Right renal pelvis (tissue), 4 donors: ENCODE measurements at regions not wholly inside any gene's neighbourhood (a gene's known extent, or its start where the extent isn't known, plus 50 kb on each side); places are given as distances from the start of the nearest gene placed in this dataset.
"Not testable (repeated sequence)": the region's sequence is repeated elsewhere in the genome, so short reads cannot be mapped to it uniquely, and the experiment has no call there.

Experiments used
- DNase-seq, 4 donors: peaks; one replicate each; pipeline ENCODE4 v3.0.0-alpha.2; 2013; ENCODE audit warnings: low read depth in 4 of 4, low spot score in 3 of 4, missing footprints in 1 of 4

DNA sequence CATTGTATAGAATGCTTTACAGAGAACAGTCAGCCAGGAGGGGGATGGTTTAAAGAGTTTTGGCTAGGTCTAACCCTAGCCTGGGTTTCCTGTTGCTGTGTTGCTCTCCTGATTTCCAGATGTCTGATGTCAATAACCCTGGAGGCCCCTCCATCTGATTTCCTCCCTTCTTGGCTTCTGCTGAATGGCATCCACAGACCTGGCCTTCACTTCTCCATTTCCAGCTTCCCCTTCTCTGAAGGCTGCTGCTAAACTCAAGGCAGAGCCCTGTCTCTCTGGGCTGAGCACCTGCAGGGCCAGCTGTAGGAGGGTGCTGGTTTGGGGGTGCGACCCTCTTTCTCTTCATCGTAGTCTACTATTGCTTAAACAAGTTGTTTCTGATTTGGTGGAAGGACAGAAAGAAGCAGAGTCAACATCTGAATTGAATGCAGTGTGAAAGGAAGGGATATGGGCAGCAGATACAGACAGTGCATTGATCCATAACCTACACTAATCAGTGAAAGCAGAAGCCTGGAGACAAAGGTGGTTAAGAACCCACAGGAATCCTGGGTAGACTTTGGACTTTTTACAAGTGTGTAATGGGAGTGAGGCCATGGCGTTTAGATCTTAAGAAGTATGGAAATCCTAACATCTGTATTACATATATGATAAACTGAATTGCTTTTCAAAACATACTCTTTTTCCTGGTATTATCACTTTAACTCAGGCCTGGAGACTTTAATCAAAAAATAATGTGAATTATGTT, 153.6 kb downstream of the HRH4 start:
- DNase-seq = no peak

DNA sequence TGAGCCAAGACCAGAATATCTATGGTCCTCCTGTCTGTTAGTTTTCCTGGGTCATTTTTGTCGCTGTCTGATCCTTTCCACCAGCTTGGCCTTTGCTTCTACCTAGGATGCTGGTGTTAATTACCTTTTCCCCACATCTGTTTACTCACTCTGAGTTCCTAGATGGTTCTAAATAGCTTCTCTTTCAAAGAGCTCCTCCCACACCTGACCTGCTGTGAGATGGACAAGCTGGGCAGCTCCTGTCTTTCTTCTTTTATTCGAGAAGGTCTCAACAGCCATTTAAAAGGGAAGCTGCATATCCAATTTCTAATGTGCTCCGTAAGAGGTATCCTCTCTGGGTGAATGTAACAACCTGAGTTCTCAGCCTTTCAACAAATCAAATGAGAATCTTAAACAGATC, 156.2 kb downstream of the HRH4 start:
- no peak for DNase-seq

DNA sequence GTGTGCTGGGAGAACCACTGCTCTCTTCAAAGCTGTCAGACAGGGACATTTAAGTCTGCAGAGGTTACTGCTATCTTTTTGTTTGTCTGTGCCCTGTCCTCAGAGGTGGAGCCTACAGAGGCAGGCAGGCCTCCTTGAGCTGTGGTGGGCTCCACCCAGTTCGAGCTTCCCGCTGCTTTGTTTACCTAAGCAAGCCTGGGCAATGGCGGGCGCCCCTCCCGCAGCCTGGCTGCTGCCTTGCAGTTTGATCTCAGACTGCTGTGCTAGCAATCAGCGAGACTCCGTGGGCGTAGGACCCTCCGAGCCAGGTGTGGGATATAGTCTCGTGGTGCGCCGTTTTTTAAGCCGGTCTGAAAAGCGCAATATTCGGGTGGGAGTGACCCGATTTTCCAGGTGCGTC, 164.0 kb downstream of the HRH4 start:
- not testable (repeated sequence) for DNase-seq

DNA sequence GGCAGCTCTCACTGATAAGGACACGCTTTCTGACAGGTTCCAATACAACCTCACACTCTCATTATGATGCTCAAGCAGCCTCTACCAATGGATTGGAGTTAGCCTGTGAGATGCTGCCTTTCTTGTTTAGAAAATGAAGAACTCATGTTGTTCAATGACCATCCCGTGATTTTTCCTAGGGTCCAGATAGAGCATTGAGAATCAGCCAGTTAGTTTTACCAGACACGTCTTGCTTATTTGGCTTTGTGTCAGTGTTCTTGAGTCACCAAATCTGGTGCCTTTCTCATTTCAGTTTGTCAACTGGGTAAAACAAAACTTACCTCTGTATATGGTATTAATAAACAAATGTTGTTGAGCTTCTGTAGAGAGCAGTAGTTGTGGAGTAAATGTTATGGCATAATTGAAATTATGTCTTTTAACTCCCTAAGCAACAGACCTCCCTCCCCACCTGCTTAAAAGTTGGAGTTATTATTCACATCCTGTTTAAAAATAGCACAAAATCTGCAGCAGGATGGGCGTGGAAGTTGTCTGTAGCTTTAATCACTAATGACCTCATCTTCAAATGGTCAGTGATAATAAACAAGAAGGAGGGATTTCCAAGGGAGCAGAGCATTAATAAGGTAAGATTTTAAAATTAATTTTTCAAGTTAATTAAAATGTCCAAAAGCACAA, 167.3 kb downstream of the HRH4 start:
- DNase-seq = no peak

DNA sequence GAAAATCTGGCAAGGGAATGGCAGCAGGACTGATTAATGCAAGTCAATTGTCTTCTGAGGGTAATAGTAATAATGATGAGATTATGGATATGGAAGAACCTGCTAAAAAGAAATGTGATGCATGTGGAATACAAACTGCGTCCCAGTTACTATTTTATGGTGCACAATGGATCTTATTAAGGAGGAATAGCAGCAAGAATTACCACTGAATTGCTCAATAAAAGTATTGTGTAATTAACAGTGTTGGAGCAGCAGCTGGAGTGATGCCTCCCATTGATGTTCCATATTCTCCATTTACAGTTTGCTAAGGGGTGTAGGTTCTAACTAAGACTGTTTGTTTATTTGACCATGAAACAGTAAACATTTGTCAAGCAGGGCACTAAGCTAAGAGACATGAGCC, 167.9 kb downstream of the HRH4 start:
- no peak for DNase-seq

DNA sequence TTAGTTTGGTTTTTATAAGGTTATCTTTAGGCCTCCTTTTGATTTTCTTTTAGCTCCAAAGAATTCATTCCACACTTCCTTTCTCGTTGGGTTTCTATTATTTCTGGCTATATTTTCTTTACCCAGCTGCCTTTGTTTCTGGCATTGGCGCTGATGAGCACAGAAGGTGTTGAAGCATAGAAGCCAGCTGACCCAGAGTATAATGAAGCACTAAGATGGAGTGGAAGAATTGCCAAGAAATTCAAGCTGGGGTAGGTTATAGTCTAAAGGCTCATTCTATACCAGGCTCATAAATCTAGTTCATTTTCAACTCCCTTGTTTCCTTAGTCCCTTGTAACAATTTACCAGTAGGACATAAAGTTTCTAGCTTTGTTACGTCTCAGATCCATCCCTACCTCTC, 169.5 kb downstream of the HRH4 start:
- DNase-seq = no peak

DNA sequence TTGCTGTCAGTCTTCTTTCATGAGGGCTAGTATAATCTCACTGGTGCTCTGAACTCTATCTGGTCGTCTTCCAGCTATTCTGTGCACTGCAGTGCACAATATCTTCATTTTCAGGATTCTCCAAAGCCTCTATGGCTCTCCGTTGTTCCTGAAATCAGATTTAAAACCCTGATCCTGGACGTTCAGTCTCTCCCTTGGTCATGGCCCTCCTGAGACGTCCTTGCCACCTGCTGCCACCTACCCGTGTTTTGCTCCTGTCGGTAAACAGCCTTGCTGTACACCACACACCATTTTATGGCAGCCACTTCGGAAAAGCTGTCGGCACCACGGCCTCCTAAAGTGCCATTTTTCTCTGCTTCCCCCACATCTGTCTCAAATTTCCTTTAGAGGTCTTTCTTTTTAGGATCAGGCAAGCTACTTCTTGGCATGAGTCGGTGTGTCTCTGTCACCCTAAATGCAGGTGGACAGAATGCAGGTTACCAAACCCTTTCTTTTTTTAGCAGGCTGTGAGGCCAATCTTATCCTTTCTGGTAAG, 170.0 kb downstream of the HRH4 start:
- no peak for DNase-seq

DNA sequence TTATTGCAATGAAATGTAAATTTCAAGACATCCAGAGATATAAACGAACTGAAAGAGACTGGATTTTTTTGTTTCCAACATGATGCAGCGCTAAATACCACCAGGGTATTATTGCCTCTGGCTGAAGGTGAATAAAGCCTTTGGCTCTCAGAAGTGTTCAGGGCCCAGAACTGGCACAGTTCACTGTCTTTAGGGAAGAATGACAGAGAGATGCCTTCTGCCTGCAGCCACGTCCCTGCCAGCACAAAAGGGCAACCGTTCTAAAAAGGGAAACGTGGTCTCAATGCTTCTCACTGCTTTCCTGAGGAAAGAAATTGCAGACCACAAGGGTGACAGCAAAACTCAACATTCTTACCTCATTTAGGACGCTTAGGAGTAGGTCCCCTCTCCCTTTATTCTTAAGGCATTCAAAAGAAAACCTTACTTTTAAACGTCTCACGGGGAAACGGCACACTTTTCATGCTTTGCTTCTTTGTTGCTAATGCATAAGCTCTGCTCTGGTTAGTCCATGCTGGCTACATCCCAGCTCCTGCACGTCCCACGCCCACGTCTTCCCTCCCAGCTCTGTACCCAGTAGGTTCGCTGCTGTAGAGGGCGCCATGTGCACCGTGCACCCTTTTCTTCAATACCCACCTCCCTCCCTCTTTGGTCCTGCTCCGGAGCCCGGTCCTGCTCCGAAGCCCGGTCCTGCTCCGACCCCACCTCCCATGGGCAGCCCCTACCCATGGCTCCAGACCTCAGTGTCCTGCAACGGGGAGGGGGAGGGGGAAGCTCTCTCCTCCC, 171.0 kb downstream of the HRH4 start:
- DNase-seq = no peak

DNA sequence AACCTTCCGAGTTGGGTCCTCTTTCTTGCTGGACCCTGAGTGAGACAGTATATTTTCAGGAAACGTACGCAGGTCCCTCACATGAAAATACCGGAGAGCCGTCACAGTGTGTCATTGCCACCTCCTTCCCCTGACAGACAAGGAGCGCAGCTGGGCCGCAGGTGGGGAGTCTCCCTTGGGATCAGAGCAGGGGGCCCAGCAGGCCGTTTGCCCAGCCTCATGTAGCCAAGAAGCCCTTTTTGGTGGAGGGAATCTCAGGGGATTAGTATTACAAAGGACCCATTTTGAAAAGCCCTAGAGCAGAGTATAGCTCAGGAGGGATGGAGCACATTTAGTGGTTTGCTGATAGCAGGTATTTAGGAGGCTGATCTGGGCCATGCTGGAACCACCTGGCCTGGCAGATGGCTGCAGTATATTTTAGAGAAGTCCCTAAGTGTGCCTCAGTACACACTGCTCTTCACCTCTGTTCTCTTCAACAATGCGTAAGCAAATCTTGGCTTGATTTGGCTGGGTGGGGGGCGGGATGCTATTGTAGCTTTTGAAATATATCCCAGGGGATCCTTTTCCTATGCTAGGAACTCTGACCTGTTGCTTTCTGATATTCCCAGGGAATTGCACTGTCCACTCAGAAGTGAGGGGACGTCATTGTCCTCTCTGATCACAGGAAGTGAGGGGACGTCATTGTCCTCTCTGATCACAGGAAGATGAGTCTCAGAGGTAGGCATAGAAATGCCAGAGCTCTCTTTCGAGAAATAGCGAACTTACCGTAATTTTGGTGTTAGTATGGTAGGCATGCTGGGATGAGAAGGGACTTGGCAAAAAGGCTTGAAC, 171.9 kb downstream of the HRH4 start:
- DNase-seq = no peak

DNA sequence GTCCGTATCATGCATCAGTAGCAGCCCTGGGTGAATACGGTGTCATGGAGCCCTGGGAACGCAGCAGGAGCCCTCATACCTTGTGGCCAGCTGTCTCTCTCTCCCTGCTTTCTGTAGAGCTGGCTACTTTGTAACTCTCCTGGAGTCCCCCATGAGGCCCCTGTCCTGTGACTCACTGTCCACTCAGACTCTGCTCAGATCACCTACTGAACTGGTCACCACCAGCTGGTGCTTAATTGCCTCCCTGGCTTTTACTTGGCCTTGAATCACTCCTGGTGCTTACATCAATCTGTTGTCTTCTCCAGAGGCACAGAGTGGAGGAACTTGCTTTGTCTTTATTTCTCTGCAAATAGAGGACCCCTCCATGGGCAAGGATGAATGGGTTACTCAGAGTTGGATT, 172.7 kb downstream of the HRH4 start:
- DNase-seq = no peak

DNA sequence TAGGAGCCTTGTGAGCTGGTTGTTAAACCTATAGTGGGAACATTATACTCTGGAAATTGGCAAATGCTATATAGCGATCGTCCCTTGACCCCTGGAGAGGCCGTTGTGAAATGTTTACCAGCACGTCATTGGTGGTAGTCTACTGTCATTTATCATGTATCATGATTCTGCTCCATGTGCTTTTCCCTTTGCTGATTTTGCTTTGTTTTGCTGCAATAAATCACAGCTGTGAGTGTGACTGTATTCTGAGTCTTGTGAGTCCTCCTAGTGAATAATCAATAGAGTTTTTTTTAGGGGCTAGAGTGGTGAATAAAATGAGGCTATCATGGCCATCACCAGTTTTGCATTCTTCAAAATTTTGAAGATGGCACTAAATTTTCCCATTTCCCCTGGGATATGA, 189.1 kb downstream of the HRH4 start:
- no peak for DNase-seq

DNA sequence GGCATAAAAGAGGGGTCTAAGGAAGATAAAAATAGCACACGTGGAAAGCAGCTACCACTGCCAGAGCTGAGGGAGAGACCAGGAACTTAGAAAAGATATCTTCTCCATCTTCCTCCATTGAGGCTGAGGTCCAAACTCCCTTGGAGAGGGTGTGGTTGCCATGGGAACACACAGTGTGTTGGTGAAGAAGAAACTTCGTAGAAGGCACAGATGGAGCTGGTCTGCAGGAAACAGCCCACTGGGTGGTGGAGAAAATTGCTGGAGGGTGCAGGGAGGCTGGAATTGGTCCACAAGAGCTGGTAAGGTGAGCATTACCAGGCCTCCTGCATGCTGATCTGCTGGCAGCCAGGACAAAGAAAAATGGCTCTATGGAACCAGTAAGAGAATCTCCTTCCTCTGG, 191.0 kb downstream of the HRH4 start:
- DNase-seq = no peak

DNA sequence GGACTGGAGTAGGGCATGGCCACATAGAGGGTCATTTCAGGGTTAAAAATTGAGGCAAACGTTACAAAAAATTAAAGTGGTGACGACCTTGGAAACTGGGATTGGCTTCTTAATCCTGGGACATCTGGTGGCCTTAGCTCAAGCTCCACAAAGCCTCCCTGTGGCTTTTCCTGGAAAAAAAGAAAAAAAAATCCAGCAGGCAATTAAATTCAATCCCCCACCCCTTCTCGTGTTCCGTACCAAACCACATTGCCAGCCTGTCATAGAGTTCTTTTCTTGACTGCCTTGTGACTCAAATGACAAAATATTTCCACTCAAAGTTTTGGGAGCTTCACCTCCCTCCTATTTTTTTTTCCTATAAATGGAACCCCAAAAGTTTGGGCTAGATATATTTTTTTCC, 195.6 kb downstream of the HRH4 start:
- DNase-seq = no peak

DNA sequence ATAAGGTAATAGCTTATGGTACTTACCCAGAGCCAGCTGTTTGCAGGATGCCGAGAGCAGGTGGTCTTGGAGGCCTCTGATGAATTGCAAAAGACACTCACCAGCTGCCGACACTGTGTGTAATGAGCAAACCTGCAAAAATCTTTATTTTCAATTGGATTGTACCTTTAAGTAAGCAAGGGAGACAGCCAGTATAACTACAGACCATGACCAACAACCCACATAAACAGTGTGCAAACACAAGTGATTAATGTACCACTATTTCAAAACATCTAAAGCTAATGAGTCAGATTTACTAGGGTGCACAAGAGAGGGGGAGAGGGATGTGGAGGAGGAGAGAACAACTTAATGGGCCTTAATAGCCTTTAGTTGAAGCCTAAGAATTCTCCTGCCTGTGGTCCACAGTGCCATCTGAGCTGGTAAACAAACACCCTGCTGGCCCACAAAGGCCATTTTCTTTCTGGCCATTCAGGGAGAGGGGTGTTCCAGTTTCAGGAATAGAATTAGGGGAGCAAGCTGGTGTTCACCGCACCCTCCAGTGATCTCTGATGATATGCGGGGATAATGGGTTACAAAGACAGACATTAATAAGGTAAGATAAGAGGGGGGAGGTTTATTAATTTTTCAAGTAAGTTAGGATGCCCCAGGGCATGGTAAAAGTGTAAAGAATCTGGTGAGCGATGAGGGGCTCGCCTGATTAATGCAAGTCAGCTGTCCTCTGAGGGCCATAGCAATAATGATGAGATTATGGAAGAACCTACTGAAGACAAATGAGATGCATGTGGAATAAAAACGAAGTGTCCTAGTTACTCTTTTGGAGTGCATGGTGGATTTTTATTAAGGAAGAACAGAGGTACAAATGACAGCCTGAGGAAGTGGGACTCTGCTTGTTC, 196.4 kb downstream of the HRH4 start:
- peak; percentile 35 to 77 (median 59) for DNase-seq

DNA sequence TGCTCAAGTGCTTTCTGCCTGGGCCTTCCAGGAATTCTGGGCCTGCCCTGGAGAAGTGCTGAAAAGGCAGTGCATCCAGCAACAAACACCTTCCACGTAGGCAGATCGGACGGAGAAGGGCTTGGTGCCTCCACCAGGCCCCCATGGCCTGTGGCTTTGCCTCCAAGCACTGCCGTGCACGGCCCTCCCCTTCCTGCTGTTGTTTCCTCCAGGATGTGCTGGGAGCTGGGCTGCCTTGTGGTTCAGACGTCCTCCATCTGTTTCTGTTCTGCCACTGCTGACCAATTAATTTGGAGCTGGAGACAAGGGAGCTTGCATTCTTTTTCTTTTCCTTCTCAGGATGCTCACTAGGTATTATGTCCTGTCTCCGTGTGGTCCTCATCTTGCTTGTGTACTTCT, 197.0 kb downstream of the HRH4 start:
- no peak for DNase-seq

DNA sequence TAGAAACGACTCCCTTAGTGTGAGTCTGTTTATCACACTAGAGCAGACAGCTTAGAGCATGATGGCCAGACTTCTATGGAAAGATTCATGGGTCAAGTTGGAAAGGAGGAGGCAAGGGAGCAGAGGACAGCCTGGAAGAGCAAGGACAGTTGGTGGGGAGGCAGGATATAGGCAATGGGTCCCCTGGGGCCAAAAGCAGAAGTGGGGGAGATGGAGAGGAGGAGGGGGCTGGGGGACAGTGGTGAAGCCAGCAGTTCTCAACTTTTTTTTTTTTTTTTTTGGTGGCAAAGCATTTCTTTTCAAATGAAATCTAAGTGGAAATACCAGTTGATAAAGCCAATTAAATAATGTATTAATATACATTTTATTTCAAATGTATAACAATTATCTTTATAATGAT, 197.9 kb downstream of the HRH4 start:
- no peak for DNase-seq

DNA sequence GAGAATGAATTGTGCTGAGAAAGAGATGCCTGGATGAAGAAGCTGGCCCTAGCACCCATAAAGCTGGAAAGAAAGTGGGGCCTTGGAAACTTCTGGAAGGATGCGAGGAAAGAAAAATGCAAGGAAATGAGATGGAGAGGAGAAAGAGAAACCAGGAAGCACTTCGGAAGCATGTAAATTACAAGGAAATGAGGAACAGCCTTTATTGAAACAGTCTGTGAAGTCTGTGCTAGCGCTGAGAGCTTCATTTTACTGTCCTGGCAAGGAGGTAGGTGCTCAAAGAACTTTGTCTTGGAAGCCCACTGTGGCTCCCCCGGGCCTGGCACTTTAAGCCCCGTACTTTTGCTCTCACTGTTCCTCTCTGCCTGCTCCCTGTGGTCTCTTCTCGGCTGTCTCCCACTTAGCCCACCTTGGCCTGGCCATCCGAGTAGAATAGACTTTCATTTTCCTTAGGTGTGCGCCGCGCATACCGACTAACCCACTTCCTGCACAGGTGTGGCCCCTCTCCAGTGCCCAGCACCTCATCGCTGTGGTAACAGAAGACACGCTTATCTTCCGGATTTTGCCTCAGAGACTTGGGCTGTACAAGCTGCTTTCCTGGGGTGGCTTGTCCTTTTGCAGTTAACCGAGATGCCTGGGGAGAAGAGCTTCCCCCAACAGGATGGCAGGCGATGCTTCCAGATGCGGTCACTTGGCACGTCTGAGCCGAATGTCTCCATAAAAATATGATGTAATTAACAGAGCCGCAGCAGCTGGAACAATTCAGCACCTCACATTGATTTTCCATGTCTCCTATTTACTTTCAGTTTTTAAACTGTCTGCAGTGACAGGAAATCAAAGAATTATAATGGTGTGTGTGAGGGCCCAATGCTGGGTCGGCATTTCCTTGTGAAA, 199.6 kb downstream of the HRH4 start:
- no peak for DNase-seq

DNA sequence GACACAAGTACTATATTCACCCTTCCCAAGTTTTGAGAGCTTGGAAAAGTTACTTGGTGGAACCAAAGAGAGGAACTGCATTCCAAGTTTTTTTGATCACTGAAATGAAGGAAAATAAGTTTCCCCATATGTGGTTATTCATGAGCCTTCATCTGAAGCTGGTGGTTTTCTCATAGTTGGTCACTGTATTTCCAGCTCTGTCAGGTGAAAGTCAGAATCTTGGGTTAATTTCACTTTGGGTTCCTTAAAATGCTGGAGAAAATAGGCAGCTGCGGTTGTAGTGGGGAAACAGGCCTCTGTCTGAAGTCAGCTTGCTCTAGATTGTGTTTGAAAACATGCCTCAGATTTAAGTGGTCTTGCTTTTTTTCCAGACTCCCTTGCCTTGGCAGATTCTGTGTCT, 200.5 kb downstream of the HRH4 start:
- no peak for DNase-seq

DNA sequence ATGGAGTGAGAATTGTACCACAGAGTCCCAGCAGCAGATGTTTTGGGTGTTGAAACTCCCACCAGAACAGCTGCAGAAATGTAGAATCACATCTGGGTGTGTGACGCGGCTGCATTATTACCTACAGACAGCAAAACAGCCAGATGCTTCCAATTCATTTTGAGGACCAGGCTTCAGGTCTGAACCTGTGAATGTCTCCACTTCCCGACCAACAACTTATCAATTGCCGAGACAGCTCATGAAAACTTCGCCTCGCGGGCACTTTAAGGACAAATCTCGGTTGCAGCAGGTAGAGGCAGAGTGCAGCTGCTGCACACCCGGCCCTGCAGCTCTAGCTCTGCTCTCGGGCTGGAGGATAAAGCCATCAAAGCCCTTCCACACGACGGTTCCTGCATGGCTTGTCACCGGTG, 202.0 kb downstream of the HRH4 start:
- DNase-seq = no peak
